Naive B cell (primary cell): ENCODE measurements at regions not wholly inside any gene's neighbourhood (a gene's known extent, or its start where the extent isn't known, plus 50 kb on each side); places are given as distances from the start of the nearest gene placed in this dataset.
"Not testable (repeated sequence)": the region's sequence is repeated elsewhere in the genome, so short reads cannot be mapped to it uniquely, and the experiment has no call there.

Experiments used
- ATAC-seq, 2 donors: fragments of 150-1000 bp; cut with Tn5 transposase; 2 replicates each; pipeline ENCODE4 v1.10.0; 2021; ENCODE audit warnings: low read depth in 2 of 2, mild to moderate bottlenecking in 2 of 2, moderate library complexity in 2 of 2
- DNase-seq: peaks from one replicate; pipeline ENCODE4 v3.0.0; 2022
- H3K27ac Mint-ChIP-seq, 6 donors: one replicate each; pipeline ENCODE4 v1.8.0; 2020 to 2022; ENCODE audit warnings: mild to moderate bottlenecking in 6 of 6, mixed read lengths in 6 of 6, moderate library complexity in 5 of 6, inconsistent platforms in 2 of 6
- H3K27me3 Mint-ChIP-seq, 3 donors: one replicate each; pipeline ENCODE4 v1.8.0; 2021 to 2022; ENCODE audit warnings: mixed read lengths in 3 of 3, mild to moderate bottlenecking in 1 of 3
- H3K36me3 Mint-ChIP-seq, 2 donors: one replicate each; pipeline ENCODE4 v1.8.0; 2020 to 2022; ENCODE audit warnings: mixed read lengths in 2 of 2, inconsistent platforms in 1 of 2, mild to moderate bottlenecking in 1 of 2
- H3K4me1 Mint-ChIP-seq, 3 donors: one replicate each; pipeline ENCODE4 v1.8.0; 2020 to 2022; ENCODE audit warnings: mixed read lengths in 3 of 3, inconsistent platforms in 1 of 3, mild to moderate bottlenecking in 1 of 3, moderate library complexity in 1 of 3
- H3K4me3 Mint-ChIP-seq, 8 donors: one replicate each; pipeline ENCODE4 v1.8.0; 2020 to 2022; ENCODE audit warnings: mild to moderate bottlenecking in 8 of 8, mixed read lengths in 8 of 8, moderate library complexity in 8 of 8, inconsistent platforms in 2 of 8
- H3K9me3 Mint-ChIP-seq, 7 donors: one replicate each; pipeline ENCODE4 v1.8.0; 2020 to 2022; ENCODE audit warnings: mixed read lengths in 7 of 7, mild to moderate bottlenecking in 5 of 7, inconsistent platforms in 2 of 7, moderate library complexity in 1 of 7

- peaks cover 2 to 7% (median 3%) of the 10 kb centered on the region in 3 donors for H3K4me1 Mint-ChIP-seq
- H3K4me3 Mint-ChIP-seq, result peak overlapping the region in 1 of 8 donors; percentile 43
- ATAC-seq (no peak), DNase-seq (no peak)
- H3K27ac Mint-ChIP-seq, result no peak overlapping the region
- H3K36me3 Mint-ChIP-seq, result no peaks in the 10 kb centered on the region
- H3K27me3 Mint-ChIP-seq, result peaks cover 31 to 57% (median 33%) of the 10 kb centered on the region in 3 donors
- H3K9me3 Mint-ChIP-seq, result peaks cover 0 to 5% (median 1%) of the 10 kb centered on the region in 7 donors
Observed at GRCh38 chr5:142235870-142236672, 88.8 kb downstream of the SPRY4 start.

GRCh38 chr5:142235050-142235797, 89.6 kb downstream of the SPRY4 start:
- Mint-ChIP-seq H3K27ac (no peak overlapping the region), H3K9me3 (peaks cover 0 to 5% (median 1%) of the 10 kb centered on the region in 7 donors), H3K4me1 (peaks cover 2 to 7% (median 3%) of the 10 kb centered on the region in 3 donors), H3K36me3 (no peaks in the 10 kb centered on the region), H3K4me3 (peak overlapping the region in 1 of 8 donors; percentile 10), H3K27me3 (peaks cover 31 to 57% (median 33%) of the 10 kb centered on the region in 3 donors)
- no peak for ATAC-seq
- DNase-seq, result no peak

GRCh38 chr5:142233083-142234032, 91.5 kb downstream of the SPRY4 start:
- peaks cover 39 to 68% (median 40%) of the 10 kb centered on the region in 3 donors for H3K27me3 Mint-ChIP-seq
- ATAC-seq (no peak), DNase-seq (no peak)
- H3K27ac Mint-ChIP-seq, result peak overlapping the region in 1 of 6 donors; percentile 29
- no peak overlapping the region for H3K4me3 Mint-ChIP-seq
- H3K9me3 Mint-ChIP-seq, result peaks cover 0 to 5% (median 3%) of the 10 kb centered on the region in 7 donors
- peaks cover 2 to 7% (median 3%) of the 10 kb centered on the region in 3 donors for H3K4me1 Mint-ChIP-seq
- no peaks in the 10 kb centered on the region for H3K36me3 Mint-ChIP-seq

- ATAC-seq, H3K36me3 Mint-ChIP-seq, H3K4me3 Mint-ChIP-seq: not testable (repeated sequence)
Observed at GRCh38 chr5:142230949-142231348, 93.9 kb downstream of the SPRY4 start.

GRCh38 chr5:142225141-142225540, 99.7 kb downstream of the SPRY4 start:
- H3K4me1 Mint-ChIP-seq, result peaks cover 16 to 41% (median 35%) of the 10 kb centered on the region in 3 donors
- H3K36me3 Mint-ChIP-seq, result no peaks in the 10 kb centered on the region
- DNase-seq (no peak), ATAC-seq (no peak)
- H3K27me3 Mint-ChIP-seq, result peaks cover 5 to 27% (median 8%) of the 10 kb centered on the region in 3 donors
- no peak overlapping the region for H3K4me3 Mint-ChIP-seq
- H3K9me3 Mint-ChIP-seq, result peaks cover 0 to 5% (median 0%) of the 10 kb centered on the region in 7 donors
- H3K27ac Mint-ChIP-seq, result no peak overlapping the region

More at GRCh38 chr5:142230949-142231348, 93.9 kb downstream of the SPRY4 start:
- peaks cover 31 to 49% (median 40%) of the 10 kb centered on the region in 3 donors for H3K27me3 Mint-ChIP-seq
- not testable (repeated sequence) for H3K4me1 Mint-ChIP-seq, H3K9me3 Mint-ChIP-seq, DNase-seq, H3K27ac Mint-ChIP-seq

- H3K4me3 Mint-ChIP-seq, result peak overlapping the region; percentile 28 to 81 (median 68)
Observed at GRCh38 chr5:142222866-142223558, 101.8 kb downstream of the SPRY4 start.

GRCh38 chr5:142222225-142222865, 102.5 kb downstream of the SPRY4 start:
- H3K27ac Mint-ChIP-seq, result peak overlapping the region in 4 of 6 donors; percentile 31 to 91 (median 61)
- H3K36me3 Mint-ChIP-seq, result no peaks in the 10 kb centered on the region
- peak overlapping the region; percentile 18 to 81 (median 67) for H3K4me3 Mint-ChIP-seq
- DNase-seq, result peak; percentile 8
- peak; percentile 31 to 43 for ATAC-seq
- H3K9me3 Mint-ChIP-seq, result peaks cover 0 to 5% (median 0%) of the 10 kb centered on the region in 7 donors
- peaks cover 0 to 23% (median 5%) of the 10 kb centered on the region in 3 donors for H3K27me3 Mint-ChIP-seq
- H3K4me1 Mint-ChIP-seq, result peaks cover 16 to 41% (median 38%) of the 10 kb centered on the region in 3 donors

More at GRCh38 chr5:142222866-142223558, 101.8 kb downstream of the SPRY4 start:
- ATAC-seq (peak in 1 of 2 donors; percentile 6), DNase-seq (no peak)
- Mint-ChIP-seq H3K9me3 (peaks cover 0 to 5% (median 0%) of the 10 kb centered on the region in 7 donors), H3K27me3 (peaks cover 0 to 18% (median 0%) of the 10 kb centered on the region in 3 donors), H3K4me1 (peaks cover 16 to 41% (median 35%) of the 10 kb centered on the region in 3 donors), H3K27ac (peak overlapping the region in 4 of 6 donors; percentile 56 to 91 (median 71)), H3K36me3 (no peaks in the 10 kb centered on the region)

GRCh38 chr5:142221091-142221860, 103.5 kb downstream of the SPRY4 start:
- Mint-ChIP-seq H3K27ac (peak overlapping the region in 4 of 6 donors; percentile 12 to 95 (median 68)), H3K4me3 (peak overlapping the region in 5 of 8 donors; percentile 20 to 81 (median 60)), H3K9me3 (peaks cover 0 to 5% (median 0%) of the 10 kb centered on the region in 7 donors), H3K27me3 (peaks cover 5 to 34% (median 6%) of the 10 kb centered on the region in 3 donors), H3K4me1 (peaks cover 16 to 41% (median 40%) of the 10 kb centered on the region in 3 donors), H3K36me3 (no peaks in the 10 kb centered on the region)
- ATAC-seq, result no peak
- no peak for DNase-seq

- Mint-ChIP-seq H3K27ac (no peak overlapping the region), H3K9me3 (peaks cover 0 to 5% (median 0%) of the 10 kb centered on the region in 7 donors), H3K4me3 (no peak overlapping the region), H3K27me3 (peaks cover 5 to 35% (median 8%) of the 10 kb centered on the region in 3 donors), H3K4me1 (peaks cover 16 to 40% (median 37%) of the 10 kb centered on the region in 3 donors), H3K36me3 (no peaks in the 10 kb centered on the region)
- DNase-seq (no peak), ATAC-seq (no peak)
Observed at GRCh38 chr5:142219146-142219545, 105.7 kb downstream of the SPRY4 start.

- DNase-seq (no peak), ATAC-seq (no peak)
- H3K27me3 Mint-ChIP-seq, result peaks cover 5 to 39% (median 8%) of the 10 kb centered on the region in 3 donors
- H3K9me3 Mint-ChIP-seq, result peaks cover 0 to 1% (median 0%) of the 10 kb centered on the region in 7 donors
- H3K36me3 Mint-ChIP-seq, result no peaks in the 10 kb centered on the region
- H3K4me3 Mint-ChIP-seq, result no peak overlapping the region
- no peak overlapping the region for H3K27ac Mint-ChIP-seq
- H3K4me1 Mint-ChIP-seq, result peaks cover 14 to 20% (median 14%) of the 10 kb centered on the region in 3 donors
Observed at GRCh38 chr5:142216931-142217330, 107.9 kb downstream of the SPRY4 start.
